Liver (tissue), 3 donors: ENCODE measurements at regions not wholly inside any gene's neighbourhood (a gene's known extent, or its start where the extent isn't known, plus 50 kb on each side); places are given as distances from the start of the nearest gene placed in this dataset.

Experiments
- EGR1 ChIP-seq, 2 donors: IDR thresholded peaks; 2 replicates each; pipeline ENCODE4 v1.6.1; 2016 to 2018; ENCODE audit warnings: antibody characterized with exemption in 2 of 2, low read depth in 2 of 2
- RAD21 ChIP-seq, 2 donors: IDR thresholded peaks; 2 replicates each; pipeline ENCODE4 v1.6.1; 2016; ENCODE audit warnings: antibody characterized with exemption in 2 of 2, mild to moderate bottlenecking in 2 of 2
- SP1 ChIP-seq: IDR thresholded peaks from 2 replicates; pipeline ENCODE4 v1.6.1; 2018; ENCODE audit warnings: antibody characterized with exemption, mild to moderate bottlenecking
- TAF1 ChIP-seq: conservative IDR thresholded peaks from 2 replicates; pipeline ENCODE4 v1.6.1; 2016; ENCODE audit warnings: antibody characterized with exemption, mild to moderate bottlenecking
- TF ChIP-seq, protein P1 (sequence below): IDR thresholded peaks from 2 replicates; pipeline ENCODE4 v1.6.1; 2016; ENCODE audit warnings: antibody characterized with exemption
- TF ChIP-seq, protein P2 (sequence below): fragments of 150-350 bp; IDR thresholded peaks from 2 replicates; pipeline ENCODE4 v1.5.1; 2017; ENCODE audit warnings: improper control_type of control experiment, low read depth, low read length; ENCODE audit not compliant: missing input control
- TF ChIP-seq, protein P3 (sequence below): IDR thresholded peaks from 2 replicates; pipeline ENCODE4 v1.6.1; 2016; ENCODE audit warnings: antibody characterized with exemption
- TF ChIP-seq, protein P4 (sequence below): IDR thresholded peaks from 2 replicates; pipeline ENCODE4 v1.6.1; 2016; ENCODE audit warnings: antibody characterized with exemption, mild to moderate bottlenecking
- TF ChIP-seq, protein P5 (sequence below): IDR thresholded peaks from 2 replicates; pipeline ENCODE4 v1.6.1; 2016; ENCODE audit warnings: antibody characterized with exemption
- donor health status: healthy.
- donor health status: healthy.

- TF ChIP-seq, protein P1, sequence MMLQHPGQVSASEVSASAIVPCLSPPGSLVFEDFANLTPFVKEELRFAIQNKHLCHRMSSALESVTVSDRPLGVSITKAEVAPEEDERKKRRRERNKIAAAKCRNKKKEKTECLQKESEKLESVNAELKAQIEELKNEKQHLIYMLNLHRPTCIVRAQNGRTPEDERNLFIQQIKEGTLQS = no peak
- TF ChIP-seq, protein P2, sequence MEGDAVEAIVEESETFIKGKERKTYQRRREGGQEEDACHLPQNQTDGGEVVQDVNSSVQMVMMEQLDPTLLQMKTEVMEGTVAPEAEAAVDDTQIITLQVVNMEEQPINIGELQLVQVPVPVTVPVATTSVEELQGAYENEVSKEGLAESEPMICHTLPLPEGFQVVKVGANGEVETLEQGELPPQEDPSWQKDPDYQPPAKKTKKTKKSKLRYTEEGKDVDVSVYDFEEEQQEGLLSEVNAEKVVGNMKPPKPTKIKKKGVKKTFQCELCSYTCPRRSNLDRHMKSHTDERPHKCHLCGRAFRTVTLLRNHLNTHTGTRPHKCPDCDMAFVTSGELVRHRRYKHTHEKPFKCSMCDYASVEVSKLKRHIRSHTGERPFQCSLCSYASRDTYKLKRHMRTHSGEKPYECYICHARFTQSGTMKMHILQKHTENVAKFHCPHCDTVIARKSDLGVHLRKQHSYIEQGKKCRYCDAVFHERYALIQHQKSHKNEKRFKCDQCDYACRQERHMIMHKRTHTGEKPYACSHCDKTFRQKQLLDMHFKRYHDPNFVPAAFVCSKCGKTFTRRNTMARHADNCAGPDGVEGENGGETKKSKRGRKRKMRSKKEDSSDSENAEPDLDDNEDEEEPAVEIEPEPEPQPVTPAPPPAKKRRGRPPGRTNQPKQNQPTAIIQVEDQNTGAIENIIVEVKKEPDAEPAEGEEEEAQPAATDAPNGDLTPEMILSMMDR = no peak
- TF ChIP-seq RAD21 (IDR thresholded peaks at IDR 0.05) (no peak), TAF1 (no peak), EGR1 (IDR thresholded peaks at IDR 0.05; ENCODE audit: low read depth in 2 of 2) (no peak), SP1 (no peak)
- TF ChIP-seq, protein P3, sequence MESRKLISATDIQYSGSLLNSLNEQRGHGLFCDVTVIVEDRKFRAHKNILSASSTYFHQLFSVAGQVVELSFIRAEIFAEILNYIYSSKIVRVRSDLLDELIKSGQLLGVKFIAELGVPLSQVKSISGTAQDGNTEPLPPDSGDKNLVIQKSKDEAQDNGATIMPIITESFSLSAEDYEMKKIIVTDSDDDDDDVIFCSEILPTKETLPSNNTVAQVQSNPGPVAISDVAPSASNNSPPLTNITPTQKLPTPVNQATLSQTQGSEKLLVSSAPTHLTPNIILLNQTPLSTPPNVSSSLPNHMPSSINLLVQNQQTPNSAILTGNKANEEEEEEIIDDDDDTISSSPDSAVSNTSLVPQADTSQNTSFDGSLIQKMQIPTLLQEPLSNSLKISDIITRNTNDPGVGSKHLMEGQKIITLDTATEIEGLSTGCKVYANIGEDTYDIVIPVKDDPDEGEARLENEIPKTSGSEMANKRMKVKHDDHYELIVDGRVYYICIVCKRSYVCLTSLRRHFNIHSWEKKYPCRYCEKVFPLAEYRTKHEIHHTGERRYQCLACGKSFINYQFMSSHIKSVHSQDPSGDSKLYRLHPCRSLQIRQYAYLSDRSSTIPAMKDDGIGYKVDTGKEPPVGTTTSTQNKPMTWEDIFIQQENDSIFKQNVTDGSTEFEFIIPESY = no peak
- TF ChIP-seq, protein P4, sequence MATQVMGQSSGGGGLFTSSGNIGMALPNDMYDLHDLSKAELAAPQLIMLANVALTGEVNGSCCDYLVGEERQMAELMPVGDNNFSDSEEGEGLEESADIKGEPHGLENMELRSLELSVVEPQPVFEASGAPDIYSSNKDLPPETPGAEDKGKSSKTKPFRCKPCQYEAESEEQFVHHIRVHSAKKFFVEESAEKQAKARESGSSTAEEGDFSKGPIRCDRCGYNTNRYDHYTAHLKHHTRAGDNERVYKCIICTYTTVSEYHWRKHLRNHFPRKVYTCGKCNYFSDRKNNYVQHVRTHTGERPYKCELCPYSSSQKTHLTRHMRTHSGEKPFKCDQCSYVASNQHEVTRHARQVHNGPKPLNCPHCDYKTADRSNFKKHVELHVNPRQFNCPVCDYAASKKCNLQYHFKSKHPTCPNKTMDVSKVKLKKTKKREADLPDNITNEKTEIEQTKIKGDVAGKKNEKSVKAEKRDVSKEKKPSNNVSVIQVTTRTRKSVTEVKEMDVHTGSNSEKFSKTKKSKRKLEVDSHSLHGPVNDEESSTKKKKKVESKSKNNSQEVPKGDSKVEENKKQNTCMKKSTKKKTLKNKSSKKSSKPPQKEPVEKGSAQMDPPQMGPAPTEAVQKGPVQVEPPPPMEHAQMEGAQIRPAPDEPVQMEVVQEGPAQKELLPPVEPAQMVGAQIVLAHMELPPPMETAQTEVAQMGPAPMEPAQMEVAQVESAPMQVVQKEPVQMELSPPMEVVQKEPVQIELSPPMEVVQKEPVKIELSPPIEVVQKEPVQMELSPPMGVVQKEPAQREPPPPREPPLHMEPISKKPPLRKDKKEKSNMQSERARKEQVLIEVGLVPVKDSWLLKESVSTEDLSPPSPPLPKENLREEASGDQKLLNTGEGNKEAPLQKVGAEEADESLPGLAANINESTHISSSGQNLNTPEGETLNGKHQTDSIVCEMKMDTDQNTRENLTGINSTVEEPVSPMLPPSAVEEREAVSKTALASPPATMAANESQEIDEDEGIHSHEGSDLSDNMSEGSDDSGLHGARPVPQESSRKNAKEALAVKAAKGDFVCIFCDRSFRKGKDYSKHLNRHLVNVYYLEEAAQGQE = no peak
- TF ChIP-seq, protein P5, sequence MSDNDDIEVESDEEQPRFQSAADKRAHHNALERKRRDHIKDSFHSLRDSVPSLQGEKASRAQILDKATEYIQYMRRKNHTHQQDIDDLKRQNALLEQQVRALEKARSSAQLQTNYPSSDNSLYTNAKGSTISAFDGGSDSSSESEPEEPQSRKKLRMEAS = no peak
Measured at GRCh38 chr7:21304808-21305375, 123.0 kb upstream of the SP4 start.
